ENCODE measurements at regions not wholly inside any gene's neighbourhood (a gene's known extent, or its start where the extent isn't known, plus 50 kb on each side); places are given as distances from the start of the nearest gene placed in this dataset.
A peak's percentile ranks its signal among the peaks of the same experiment; 100 is the strongest.

- H2BK5ac ChIP-seq (ENCODE audit: low read depth, low read length): no peak overlapping the region
- no peak overlapping the region for H3K56ac ChIP-seq (replicated peaks; ENCODE audit: insufficient read length, low read depth, low read length)
- no peak overlapping the region for H2AK5ac ChIP-seq (ENCODE audit: low read depth, low read length)
- no peaks in the 10 kb centered on the region for H3K9me3 ChIP-seq (ENCODE audit: insufficient read depth in 2 of 2, low read depth in 1 of 2, low read length in 1 of 2)
- H3K27ac ChIP-seq (ENCODE audit: low read depth, low read length): no peak overlapping the region
- no peak overlapping the region for H3K4me3 ChIP-seq (ENCODE audit: extremely low read depth in 1 of 4, insufficient read depth in 2 of 4, low read depth in 3 of 4, low read length in 4 of 4)
- no peak overlapping the region for H3K4me2 ChIP-seq (ENCODE audit: insufficient read depth in 1 of 2, low read depth in 2 of 2, low read length in 2 of 2)
- H3K9ac ChIP-seq (replicated peaks in 1 of 4; ENCODE audit: extremely low read depth in 1 of 4, low read depth in 3 of 4, low read length in 3 of 4): no peak overlapping the region
- WGBS, 2 experiments (ENCODE audit: extremely low coverage in 1 of 2, insufficient coverage in 1 of 2, insufficient read length in 1 of 2, insufficient replicate concordance in 2 of 2, low coverage in 1 of 2, low lambda C conversion rate in 2 of 2, missing lambda C conversion rate in 1 of 2): 49% methylated on average over 6 of the region's 6 CpGs; no CpG with 5 or more reads in 1 of the 2 experiments
- no peak overlapping the region for H3K18ac ChIP-seq (ENCODE audit: extremely low read depth, low read length)
- no peak overlapping the region for H2BK120ac ChIP-seq (replicated peaks; ENCODE audit: low read depth, low read length)
- H3K14ac ChIP-seq (ENCODE audit: insufficient read length): no peak overlapping the region
- no peak overlapping the region for H2BK15ac ChIP-seq (ENCODE audit: low read length)
- H3K27me3 ChIP-seq (replicated peaks in 1 of 4; ENCODE audit: control insufficient read depth in 3 of 4, extremely low read depth in 1 of 4, insufficient read depth in 3 of 4, low read length in 3 of 4): no peaks in the 10 kb centered on the region
- no peaks in the 10 kb centered on the region for H3K79me1 ChIP-seq (ENCODE audit: low read depth, low read length)
- DNase-seq (ENCODE audit: low read depth in 1 of 2, low spot score in 2 of 2) (peak in 1 of 2 experiments; percentile 15), FAIRE-seq (peak; percentile 87)
- H2BK12ac ChIP-seq (ENCODE audit: low read depth, low read length): no peak overlapping the region
- peak overlapping the region; percentile 72; the same call in 1 of the 2 replicates for H2AFZ ChIP-seq (ENCODE audit: low read length)
- H3K4me1 ChIP-seq (replicated peaks in 1 of 4; ENCODE audit: control insufficient read depth in 3 of 4, insufficient read depth in 4 of 4, low read length in 3 of 4): no peaks in the 10 kb centered on the region
- H3K23me2 ChIP-seq (ENCODE audit: low read depth, low read length): no peaks in the 10 kb centered on the region
- no peak overlapping the region for H3K4ac ChIP-seq (replicated peaks; ENCODE audit: insufficient read length, low read depth, low read length)
- no peak overlapping the region for H4K8ac ChIP-seq (ENCODE audit: extremely low read depth, insufficient read depth, low read length)
- POLR2A ChIA-PET (ENCODE audit: partially characterized antibody): no interaction called here
- no peaks in the 10 kb centered on the region for H3K36me3 ChIP-seq (ENCODE audit: control insufficient read depth in 2 of 4, insufficient read depth in 4 of 4, low read length in 3 of 4)
- no peak overlapping the region for H4K5ac ChIP-seq (ENCODE audit: insufficient read length, low read depth, low read length)
- no peak overlapping the region for H4K91ac ChIP-seq (replicated peaks; ENCODE audit: insufficient read length, low read length)
- no peak overlapping the region for H3K23ac ChIP-seq (ENCODE audit: insufficient read length)
- H2BK20ac ChIP-seq (ENCODE audit: low read length): no peak overlapping the region
- no peaks in the 10 kb centered on the region for H3K79me2 ChIP-seq (ENCODE audit: control insufficient read depth in 1 of 2, insufficient read depth in 2 of 2, low read length in 2 of 2)
- no peaks in the 10 kb centered on the region for H4K20me1 ChIP-seq (replicated peaks in 1 of 2; ENCODE audit: control insufficient read depth in 1 of 2, insufficient read depth in 2 of 2, low read length in 2 of 2)
- CTCF ChIA-PET (ENCODE audit: partially characterized antibody): interaction anchor here (0.6 to 2.1 kb wide), 11 partner anchors 8 to 296 kb away, joined by 3 to 7 read pairs (median 3); no protein-coding TSS in a partner anchor
- peak; percentile 76 to 82 for TF ChIP-seq RAD21 (IDR thresholded peaks at IDR 0.05 in 1 of 2, conservative IDR thresholded peaks at IDR 0.05 in 1 of 2; ENCODE audit: low read depth in 2 of 2, low read length in 2 of 2)
- TF ChIP-seq CTCF (IDR thresholded peaks at IDR 0.05; ENCODE audit: control extremely low read depth in 1 of 3, insufficient read depth in 1 of 3, low read depth in 1 of 3, low read length in 3 of 3): peak; percentile 17 to 75 (median 71)
- TF ChIP-seq BRCA1 (IDR thresholded peaks at IDR 0.05; ENCODE audit: low read depth, low read length): no peak
- TF ChIP-seq TAF1 (IDR thresholded peaks at IDR 0.05; ENCODE audit: low read depth, low read length): no peak
- TF ChIP-seq CHD2 (IDR thresholded peaks at IDR 0.05; ENCODE audit: low read length): no peak
- no peak for TF ChIP-seq PHF8 (conservative IDR thresholded peaks at IDR 0.05; ENCODE audit: low read depth, low read length)
- no peak for TF ChIP-seq NRF1 (IDR thresholded peaks at IDR 0.05; ENCODE audit: low read depth, low read length)
- TF ChIP-seq HDAC6 (IDR thresholded peaks at IDR 0.05; ENCODE audit: low read depth, low read length): no peak
- TF ChIP-seq BACH1 (IDR thresholded peaks at IDR 0.05; ENCODE audit: low read length): no peak
- TF ChIP-seq YY1 (IDR thresholded peaks at IDR 0.05; ENCODE audit: low read depth, low read length): peak; percentile 24; the same call in 1 of the 2 replicates
- no peak for TF ChIP-seq SIN3A (conservative IDR thresholded peaks at IDR 0.05 in 1 of 2, IDR thresholded peaks at IDR 0.05 in 1 of 2; ENCODE audit: low read depth in 1 of 2, low read length in 2 of 2)
Observed at GRCh38 chr21:25421321-25422028, 185.8 kb downstream of the MRPL39 start.
